Stimulated activated naive B cell treated with anti-CD40 and anti-IgM and Interleukin-4, amounts not matched to agents 10 μg/mL and 1 μg/mL and 100 μg/mL, for 72 hours (primary cell): ENCODE measurements at regions not wholly inside any gene's neighbourhood (a gene's known extent, or its start where the extent isn't known, plus 50 kb on each side); places are given as distances from the start of the nearest gene placed in this dataset.
A peak's percentile ranks its signal among the peaks of the same experiment; 100 is the strongest.
"Not testable (repeated sequence)": the region's sequence is repeated elsewhere in the genome, so short reads cannot be mapped to it uniquely, and the experiment has no call there.

Source experiments
- ATAC-seq, 2 donors: fragments of 150-1000 bp; cut with Tn5 transposase; replicated peaks; 2 replicates each; pipeline ENCODE4 v1.10.0; 2021; ENCODE audit warnings: moderate library complexity in 1 of 2
- DNase-seq: peaks from one replicate; pipeline ENCODE4 v3.0.0; 2021
- H3K27ac Mint-ChIP-seq: one replicate; pipeline ENCODE4 v1.8.0; 2022; ENCODE audit warnings: mild to moderate bottlenecking, mixed read lengths
- H3K27me3 Mint-ChIP-seq, 2 donors: one replicate each; pipeline ENCODE4 v1.8.0; 2022; ENCODE audit warnings: mixed read lengths in 2 of 2
- H3K36me3 Mint-ChIP-seq, 2 donors: one replicate each; pipeline ENCODE4 v1.8.0; 2022; ENCODE audit warnings: mixed read lengths in 2 of 2, mild to moderate bottlenecking in 1 of 2
- H3K4me1 Mint-ChIP-seq, 2 donors: one replicate each; pipeline ENCODE4 v1.8.0; 2022; ENCODE audit warnings: mixed read lengths in 2 of 2, mild to moderate bottlenecking in 1 of 2
- H3K4me3 Mint-ChIP-seq, 2 donors: one replicate each; pipeline ENCODE4 v1.8.0; 2022; ENCODE audit warnings: mild to moderate bottlenecking in 2 of 2, mixed read lengths in 2 of 2, moderate library complexity in 1 of 2
- H3K9me3 Mint-ChIP-seq, 2 donors: one replicate each; pipeline ENCODE4 v1.8.0; 2022; ENCODE audit warnings: mixed read lengths in 2 of 2, mild to moderate bottlenecking in 1 of 2

GRCh38 chr5:45893309-45893708 lies 197.1 kb upstream of the HCN1 start:
- no peak for DNase-seq
- H3K4me1 Mint-ChIP-seq, result no peaks in the 10 kb centered on the region
- H3K27ac Mint-ChIP-seq, result no peak overlapping the region
- peaks cover 11 to 13% of the 10 kb centered on the region in 2 donors for H3K9me3 Mint-ChIP-seq
- no peak for ATAC-seq
- no peak overlapping the region for H3K4me3 Mint-ChIP-seq
- H3K27me3 Mint-ChIP-seq, result no peaks in the 10 kb centered on the region
- peaks cover 2 to 4% of the 10 kb centered on the region in 2 donors for H3K36me3 Mint-ChIP-seq

- not testable (repeated sequence) for ATAC-seq, DNase-seq, H3K4me3 Mint-ChIP-seq, H3K27me3 Mint-ChIP-seq, H3K27ac Mint-ChIP-seq, H3K36me3 Mint-ChIP-seq, H3K4me1 Mint-ChIP-seq
- peaks cover 16% of the 10 kb centered on the region in 2 donors for H3K9me3 Mint-ChIP-seq
Observed at GRCh38 chr5:45890441-45891080, 194.4 kb upstream of the HCN1 start.

GRCh38 chr5:45862763-45863162 lies 166.6 kb upstream of the HCN1 start:
- no peak for ATAC-seq
- no peaks in the 10 kb centered on the region for H3K27me3 Mint-ChIP-seq
- H3K36me3 Mint-ChIP-seq, result no peaks in the 10 kb centered on the region
- H3K4me3 Mint-ChIP-seq, result no peak overlapping the region
- H3K9me3 Mint-ChIP-seq, result peaks cover 12 to 17% of the 10 kb centered on the region in 2 donors
- H3K4me1 Mint-ChIP-seq, result no peaks in the 10 kb centered on the region
- no peak overlapping the region for H3K27ac Mint-ChIP-seq
- no peak for DNase-seq

GRCh38 chr5:45847877-45848276 lies 151.7 kb upstream of the HCN1 start:
- no peak overlapping the region for H3K27ac Mint-ChIP-seq
- ATAC-seq (no peak), DNase-seq (no peak)
- H3K4me1 Mint-ChIP-seq, result no peaks in the 10 kb centered on the region
- H3K36me3 Mint-ChIP-seq, result no peaks in the 10 kb centered on the region
- H3K4me3 Mint-ChIP-seq, result no peak overlapping the region
- no peaks in the 10 kb centered on the region for H3K27me3 Mint-ChIP-seq
- peaks cover 16 to 17% of the 10 kb centered on the region in 2 donors for H3K9me3 Mint-ChIP-seq

GRCh38 chr5:45826055-45826454 lies 129.9 kb upstream of the HCN1 start:
- Mint-ChIP-seq H3K27ac (no peak overlapping the region), H3K27me3 (no peaks in the 10 kb centered on the region), H3K9me3 (peaks cover 5 to 19% of the 10 kb centered on the region in 2 donors), H3K4me1 (no peaks in the 10 kb centered on the region), H3K4me3 (no peak overlapping the region), H3K36me3 (no peaks in the 10 kb centered on the region)
- DNase-seq, result no peak
- no peak for ATAC-seq

GRCh38 chr5:45800331-45800730 lies 104.2 kb upstream of the HCN1 start:
- Mint-ChIP-seq H3K4me3 (no peak overlapping the region), H3K27me3 (no peaks in the 10 kb centered on the region), H3K9me3 (peaks cover 5 to 18% of the 10 kb centered on the region in 2 donors), H3K4me1 (no peaks in the 10 kb centered on the region), H3K36me3 (no peaks in the 10 kb centered on the region), H3K27ac (no peak overlapping the region)
- ATAC-seq, result no peak
- no peak for DNase-seq

GRCh38 chr5:45799388-45799787 lies 103.2 kb upstream of the HCN1 start:
- Mint-ChIP-seq H3K36me3 (no peaks in the 10 kb centered on the region), H3K27ac (no peak overlapping the region), H3K27me3 (no peaks in the 10 kb centered on the region), H3K4me1 (no peaks in the 10 kb centered on the region), H3K4me3 (no peak overlapping the region), H3K9me3 (peaks cover 6 to 9% of the 10 kb centered on the region in 2 donors)
- ATAC-seq (no peak), DNase-seq (no peak)

GRCh38 chr5:45796959-45797553 lies 100.9 kb upstream of the HCN1 start:
- ATAC-seq (no peak), DNase-seq (no peak)
- H3K4me3 Mint-ChIP-seq, result no peak overlapping the region
- no peaks in the 10 kb centered on the region for H3K4me1 Mint-ChIP-seq
- no peaks in the 10 kb centered on the region for H3K27me3 Mint-ChIP-seq
- H3K27ac Mint-ChIP-seq, result no peak overlapping the region
- peaks cover 5 to 9% of the 10 kb centered on the region in 2 donors for H3K9me3 Mint-ChIP-seq
- no peaks in the 10 kb centered on the region for H3K36me3 Mint-ChIP-seq

GRCh38 chr5:45795458-45795857 lies 99.3 kb upstream of the HCN1 start:
- H3K4me3 Mint-ChIP-seq, result no peak overlapping the region
- no peaks in the 10 kb centered on the region for H3K36me3 Mint-ChIP-seq
- DNase-seq, result no peak
- no peaks in the 10 kb centered on the region for H3K4me1 Mint-ChIP-seq
- H3K27ac Mint-ChIP-seq, result no peak overlapping the region
- H3K27me3 Mint-ChIP-seq, result no peaks in the 10 kb centered on the region
- ATAC-seq, result no peak
- peaks cover 0 to 6% of the 10 kb centered on the region in 2 donors for H3K9me3 Mint-ChIP-seq

GRCh38 chr5:45793638-45794532 lies 97.7 kb upstream of the HCN1 start:
- peaks cover 0 to 9% of the 10 kb centered on the region in 2 donors for H3K9me3 Mint-ChIP-seq
- no peaks in the 10 kb centered on the region for H3K4me1 Mint-ChIP-seq
- DNase-seq (no peak), ATAC-seq (peak; percentile 36 to 64)
- peak overlapping the region; percentile 47 for H3K27ac Mint-ChIP-seq
- no peaks in the 10 kb centered on the region for H3K27me3 Mint-ChIP-seq
- no peaks in the 10 kb centered on the region for H3K36me3 Mint-ChIP-seq
- no peak overlapping the region for H3K4me3 Mint-ChIP-seq

- H3K27ac Mint-ChIP-seq, result no peak overlapping the region
- ATAC-seq (no peak), DNase-seq (no peak)
- H3K4me3 Mint-ChIP-seq, result no peak overlapping the region
- no peaks in the 10 kb centered on the region for H3K27me3 Mint-ChIP-seq
- no peaks in the 10 kb centered on the region for H3K4me1 Mint-ChIP-seq
- peaks cover 5 to 6% of the 10 kb centered on the region in 2 donors for H3K9me3 Mint-ChIP-seq
- H3K36me3 Mint-ChIP-seq, result no peaks in the 10 kb centered on the region
Observed at GRCh38 chr5:45779874-45780671, 83.9 kb upstream of the HCN1 start.

- DNase-seq, result no peak
- Mint-ChIP-seq H3K36me3 (no peaks in the 10 kb centered on the region), H3K9me3 (peaks cover 3 to 5% of the 10 kb centered on the region in 2 donors), H3K4me1 (no peaks in the 10 kb centered on the region), H3K4me3 (no peak overlapping the region), H3K27ac (no peak overlapping the region), H3K27me3 (no peaks in the 10 kb centered on the region)
- ATAC-seq, result no peak
Observed at GRCh38 chr5:45774528-45774927, 78.3 kb upstream of the HCN1 start.

GRCh38 chr5:45772402-45772801 lies 76.2 kb upstream of the HCN1 start:
- no peaks in the 10 kb centered on the region for H3K27me3 Mint-ChIP-seq
- H3K4me3 Mint-ChIP-seq, result no peak overlapping the region
- no peaks in the 10 kb centered on the region for H3K36me3 Mint-ChIP-seq
- H3K9me3 Mint-ChIP-seq, result peaks cover 0 to 3% of the 10 kb centered on the region in 2 donors
- no peak for DNase-seq
- no peak for ATAC-seq
- H3K27ac Mint-ChIP-seq, result no peak overlapping the region
- no peaks in the 10 kb centered on the region for H3K4me1 Mint-ChIP-seq

GRCh38 chr5:45765561-45765960 lies 69.4 kb upstream of the HCN1 start:
- H3K27me3 Mint-ChIP-seq, result no peaks in the 10 kb centered on the region
- peaks cover 0 to 6% of the 10 kb centered on the region in 2 donors for H3K9me3 Mint-ChIP-seq
- no peak overlapping the region for H3K27ac Mint-ChIP-seq
- H3K4me3 Mint-ChIP-seq, result no peak overlapping the region
- H3K4me1 Mint-ChIP-seq, result no peaks in the 10 kb centered on the region
- DNase-seq (no peak), ATAC-seq (no peak)
- H3K36me3 Mint-ChIP-seq, result no peaks in the 10 kb centered on the region
